Epithelial cell of proximal tubule (primary cell): ENCODE measurements at regions not wholly inside any gene's neighbourhood (a gene's known extent, or its start where the extent isn't known, plus 50 kb on each side); places are given as distances from the start of the nearest gene placed in this dataset.

Source experiments
- DNase-seq: peaks from one replicate; pipeline ENCODE4 v3.0.0-alpha.2; 2011; ENCODE audit warnings: low read depth
- H3K4me3 ChIP-seq: 2 replicates; pipeline ENCODE4 v1.5.1; 2011; ENCODE audit warnings: low read depth, mild to moderate bottlenecking, low read length
- TF ChIP-seq, protein P1 (sequence below): conservative IDR thresholded peaks from 2 replicates; pipeline ENCODE4 v1.5.1; 2012; ENCODE audit warnings: low read depth, mild to moderate bottlenecking, low read length

DNA sequence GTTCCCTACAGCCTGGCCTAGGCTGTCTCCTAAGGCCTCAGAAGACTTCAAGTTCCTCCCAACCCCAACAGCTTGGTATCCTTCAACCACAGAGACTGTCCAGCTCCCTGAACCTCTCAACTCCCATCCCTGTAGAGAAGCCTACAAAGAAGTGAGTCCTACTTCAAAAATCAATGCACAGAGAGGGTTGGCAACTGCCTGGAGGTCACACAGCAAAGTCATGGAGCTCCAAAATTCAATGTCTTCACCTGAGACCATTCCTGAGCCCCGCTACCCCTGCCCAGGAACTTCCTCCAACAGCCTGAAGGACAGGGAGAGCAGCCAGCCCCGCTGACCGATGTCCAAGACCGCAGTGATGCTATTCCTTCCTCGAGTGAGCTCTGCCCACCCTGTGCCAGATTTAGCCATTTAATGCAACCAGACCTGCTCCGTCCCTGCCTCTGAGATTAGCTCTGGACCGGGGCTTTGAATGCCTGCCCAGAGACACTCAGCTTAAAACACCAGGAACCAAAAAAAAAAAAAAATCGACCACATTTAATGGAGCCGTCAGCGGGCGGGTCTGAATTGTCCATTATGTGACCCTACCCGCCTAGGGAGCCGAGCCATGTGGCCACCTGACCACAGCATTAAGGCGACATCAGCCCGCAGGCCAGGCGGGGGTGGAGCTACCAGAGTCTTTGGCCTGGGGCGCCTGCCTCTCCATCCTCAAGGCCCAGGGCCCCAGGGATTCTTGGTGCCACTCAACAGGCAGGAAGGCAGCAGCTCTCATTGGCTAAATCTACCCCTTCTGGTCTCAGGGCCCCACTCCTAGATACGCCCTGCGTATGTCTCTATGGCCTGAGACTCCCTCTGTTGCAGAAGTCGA lies 148.6 kb downstream of the SYF2 start:
- no peak for DNase-seq
- TF ChIP-seq, protein P1, sequence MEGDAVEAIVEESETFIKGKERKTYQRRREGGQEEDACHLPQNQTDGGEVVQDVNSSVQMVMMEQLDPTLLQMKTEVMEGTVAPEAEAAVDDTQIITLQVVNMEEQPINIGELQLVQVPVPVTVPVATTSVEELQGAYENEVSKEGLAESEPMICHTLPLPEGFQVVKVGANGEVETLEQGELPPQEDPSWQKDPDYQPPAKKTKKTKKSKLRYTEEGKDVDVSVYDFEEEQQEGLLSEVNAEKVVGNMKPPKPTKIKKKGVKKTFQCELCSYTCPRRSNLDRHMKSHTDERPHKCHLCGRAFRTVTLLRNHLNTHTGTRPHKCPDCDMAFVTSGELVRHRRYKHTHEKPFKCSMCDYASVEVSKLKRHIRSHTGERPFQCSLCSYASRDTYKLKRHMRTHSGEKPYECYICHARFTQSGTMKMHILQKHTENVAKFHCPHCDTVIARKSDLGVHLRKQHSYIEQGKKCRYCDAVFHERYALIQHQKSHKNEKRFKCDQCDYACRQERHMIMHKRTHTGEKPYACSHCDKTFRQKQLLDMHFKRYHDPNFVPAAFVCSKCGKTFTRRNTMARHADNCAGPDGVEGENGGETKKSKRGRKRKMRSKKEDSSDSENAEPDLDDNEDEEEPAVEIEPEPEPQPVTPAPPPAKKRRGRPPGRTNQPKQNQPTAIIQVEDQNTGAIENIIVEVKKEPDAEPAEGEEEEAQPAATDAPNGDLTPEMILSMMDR, result no peak
- H3K4me3 ChIP-seq, result no peak overlapping the region

GRCh38 chr1:25082995-25083394 lies 149.3 kb downstream of the SYF2 start:
- no peak for DNase-seq
- H3K4me3 ChIP-seq, result no peak overlapping the region
- TF ChIP-seq, protein P1, result no peak

DNA sequence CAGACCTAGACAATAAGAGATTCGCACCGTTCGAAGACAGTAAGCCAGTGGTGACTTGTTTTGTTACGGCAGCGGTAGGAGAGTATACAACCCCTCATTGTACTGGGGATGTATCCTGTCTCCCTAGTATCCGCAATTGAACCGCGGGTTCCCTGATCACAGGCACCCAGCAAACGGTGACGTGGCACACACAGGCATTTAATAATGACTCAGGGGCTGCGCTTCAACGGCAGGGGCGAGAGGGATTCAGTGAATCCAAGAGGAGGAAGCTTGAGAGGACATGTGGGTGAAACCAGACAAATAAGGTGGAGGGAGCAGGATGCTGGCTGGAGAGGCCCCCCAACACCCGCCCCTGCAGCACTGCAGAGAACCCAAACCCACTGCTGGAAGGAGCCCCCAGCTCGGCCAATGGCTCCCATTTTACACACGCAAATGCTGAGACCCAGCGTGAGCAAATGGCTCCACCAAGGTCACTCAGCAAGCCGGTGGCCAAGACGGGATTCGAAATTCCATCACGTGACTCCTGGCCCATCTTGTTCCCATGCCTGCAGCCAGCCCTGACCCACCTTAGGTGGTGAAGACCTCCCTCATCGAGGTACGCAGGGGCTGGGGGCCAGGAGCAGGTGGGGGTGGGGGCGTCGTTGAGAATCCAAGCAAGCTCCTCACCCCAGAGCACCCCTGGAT lies 149.9 kb downstream of the SYF2 start:
- TF ChIP-seq, protein P1, result no peak
- no peak for DNase-seq
- no peak overlapping the region for H3K4me3 ChIP-seq

DNA sequence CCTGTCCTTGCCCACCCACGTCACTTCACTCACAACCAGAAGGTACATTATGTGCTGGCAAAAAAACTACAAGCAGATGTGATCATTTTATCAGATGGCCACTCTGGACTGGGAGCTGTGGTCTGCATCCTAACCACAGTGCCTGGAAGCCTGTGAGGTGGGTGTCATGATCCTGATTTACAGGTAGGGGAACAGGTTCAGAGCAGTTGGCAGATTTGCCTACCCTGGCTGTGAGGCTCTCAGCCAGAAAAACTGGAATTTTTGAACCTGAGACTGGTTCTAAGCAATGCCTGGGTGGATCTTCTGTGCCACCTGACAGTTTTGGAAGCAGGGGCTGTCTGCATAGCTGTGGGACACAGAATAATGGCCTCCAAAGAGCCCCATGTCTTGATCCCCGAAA lies 150.8 kb downstream of the SYF2 start:
- no peak overlapping the region for H3K4me3 ChIP-seq
- no peak for DNase-seq
- TF ChIP-seq, protein P1, result no peak

DNA sequence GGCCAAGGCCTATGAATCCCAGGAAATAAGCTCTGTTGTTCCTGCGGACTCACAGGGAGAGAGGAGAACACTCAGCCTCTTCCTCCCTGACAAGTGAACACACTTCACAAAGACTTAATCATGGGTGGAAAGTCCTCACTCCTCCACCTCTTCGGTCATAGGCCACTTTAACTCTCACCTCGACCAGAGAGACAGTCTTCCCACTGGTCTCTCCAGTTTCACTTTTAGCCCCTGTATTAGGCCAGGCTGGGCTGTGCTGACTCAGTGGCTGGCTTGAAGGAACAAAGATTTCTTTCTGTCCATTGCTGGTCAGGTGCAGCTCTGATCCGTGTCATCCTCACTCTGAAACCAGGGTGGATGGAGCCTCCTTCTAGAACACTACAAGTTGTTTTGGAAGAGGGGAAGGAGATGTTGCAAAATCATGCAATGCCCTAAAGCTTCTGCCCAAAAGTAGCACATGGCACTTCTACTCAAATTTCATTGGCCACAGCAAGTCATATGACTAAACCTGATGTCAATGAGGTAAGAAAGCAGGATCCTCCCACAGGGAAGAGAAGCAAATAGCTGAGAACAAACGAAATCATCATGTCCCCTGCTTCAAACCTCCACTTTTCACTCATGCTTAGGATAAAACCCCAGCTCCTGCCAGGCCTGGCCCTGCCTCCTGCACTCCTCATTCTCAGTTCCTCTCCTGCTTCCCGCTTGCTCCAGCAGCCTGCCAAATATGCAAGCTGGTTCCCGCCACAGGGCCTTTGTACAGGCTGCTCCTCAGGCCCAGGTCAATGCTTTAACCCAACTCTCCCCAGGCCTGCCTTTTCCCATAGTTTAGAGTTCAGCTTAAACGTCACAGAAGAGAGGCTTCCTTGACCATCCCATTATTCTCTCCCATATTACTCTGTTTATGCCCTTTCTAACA lies 150.5 kb upstream of the RUNX3 start:
- DNase-seq, result no peak
- H3K4me3 ChIP-seq, result no peak overlapping the region
- TF ChIP-seq, protein P1, result no peak

GRCh38 chr1:25079048-25079447 lies 149.0 kb upstream of the RUNX3 start:
- no peak overlapping the region for H3K4me3 ChIP-seq
- no peak for DNase-seq
- TF ChIP-seq, protein P1, result no peak
